Tongue (tissue), 1 donor: ENCODE measurements at regions not wholly inside any gene's neighbourhood (a gene's known extent, or its start where the extent isn't known, plus 50 kb on each side); places are given as distances from the start of the nearest gene placed in this dataset.

Experiments used
- DNase-seq: peaks from one replicate; pipeline ENCODE4 v3.0.0-alpha.2; 2015

DNA sequence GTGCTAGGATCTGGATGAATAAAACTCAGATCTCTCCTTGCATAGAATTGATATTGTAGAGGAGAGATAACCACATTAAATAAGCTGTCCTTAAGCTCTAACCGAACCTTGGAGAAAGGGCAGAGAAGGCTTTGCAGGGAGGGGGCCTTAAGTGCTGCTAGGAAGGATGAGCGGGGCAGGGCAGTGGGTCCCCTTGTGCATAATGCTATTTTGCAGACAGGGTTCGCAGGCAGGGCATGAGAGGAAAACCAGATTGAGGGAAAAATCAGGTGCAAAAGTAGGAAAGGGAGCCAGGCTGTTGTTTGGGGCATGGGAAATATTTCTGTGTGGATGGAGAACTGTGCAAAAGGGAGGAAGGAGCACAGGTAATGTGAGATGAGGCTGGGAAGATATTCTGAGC, 383.0 kb upstream of the JARID2 start:
- DNase-seq: no peak

GRCh38 chr6:14863902-14864850, 381.7 kb upstream of the JARID2 start:
- DNase-seq: no peak

DNA sequence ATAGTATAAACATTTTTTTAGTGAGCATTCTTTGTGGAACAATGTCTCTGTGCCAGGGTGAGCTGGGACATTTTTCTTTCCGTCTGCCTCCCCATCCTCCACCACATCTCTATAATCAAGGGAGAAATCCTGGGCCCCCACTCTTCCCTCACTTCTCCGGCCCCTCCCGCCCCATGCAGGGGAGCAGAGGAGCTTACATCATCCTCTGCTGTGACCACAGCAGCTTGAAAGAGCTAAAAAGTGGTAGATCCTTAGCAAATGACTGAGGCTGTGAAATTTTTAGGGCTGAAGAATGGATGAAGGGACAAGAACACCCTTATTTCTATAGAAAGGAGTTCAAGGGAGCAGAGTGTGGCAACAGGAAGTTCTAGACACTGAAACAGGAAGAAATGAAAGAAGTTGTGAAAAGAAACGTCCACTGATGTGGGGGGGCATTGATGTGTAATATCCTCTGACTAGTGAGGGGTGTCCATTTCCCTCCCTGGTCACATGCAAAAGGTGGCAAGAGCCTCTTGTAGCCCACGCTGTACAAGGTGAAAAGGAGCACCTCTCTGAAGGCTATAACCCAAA, 380.3 kb upstream of the JARID2 start:
- DNase-seq: no peak

GRCh38 chr6:14867802-14868201, 378.1 kb upstream of the JARID2 start:
- DNase-seq: no peak

DNA sequence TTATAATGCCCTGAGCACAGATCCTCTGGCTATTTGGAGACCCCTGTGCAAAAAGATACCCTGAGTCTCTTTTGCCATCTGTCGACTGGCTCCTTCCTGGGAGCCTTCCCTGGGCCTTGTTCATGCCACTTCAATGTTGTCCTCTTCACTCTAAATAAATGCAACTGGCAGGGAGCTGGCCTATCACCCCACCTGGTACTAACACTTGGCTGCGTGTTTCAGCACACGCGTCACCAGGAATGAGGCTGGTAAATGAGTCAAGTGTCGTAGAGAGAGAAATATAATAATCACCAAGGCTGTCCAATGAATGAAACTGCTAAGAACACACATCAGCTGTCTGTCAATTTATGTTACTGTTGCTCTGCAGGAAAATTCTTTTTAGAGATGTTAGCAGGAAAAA, 374.6 kb upstream of the JARID2 start:
- peak; percentile 62 for DNase-seq

DNA sequence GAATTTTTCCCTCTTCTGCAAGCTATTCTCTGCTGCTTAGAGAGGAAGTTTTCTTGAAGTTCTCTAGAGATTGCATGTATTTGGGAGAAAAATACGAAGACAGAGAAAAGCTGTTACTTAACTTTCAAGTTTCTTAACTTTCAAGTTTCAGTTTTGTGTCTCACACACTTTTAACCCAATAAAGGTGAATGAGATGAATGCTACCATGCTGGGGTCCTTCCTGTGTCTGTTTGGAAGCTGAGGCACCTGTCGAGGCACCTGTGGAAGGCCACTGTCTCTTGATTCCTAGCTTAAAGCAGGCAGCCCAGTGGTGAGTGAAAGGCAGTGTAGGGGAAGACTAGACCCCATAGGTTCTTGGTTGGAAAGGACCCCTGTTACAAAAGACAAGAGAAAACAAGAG, 372.8 kb upstream of the JARID2 start:
- no peak for DNase-seq

GRCh38 chr6:14873781-14874441, 372.0 kb upstream of the JARID2 start:
- no peak for DNase-seq

DNA sequence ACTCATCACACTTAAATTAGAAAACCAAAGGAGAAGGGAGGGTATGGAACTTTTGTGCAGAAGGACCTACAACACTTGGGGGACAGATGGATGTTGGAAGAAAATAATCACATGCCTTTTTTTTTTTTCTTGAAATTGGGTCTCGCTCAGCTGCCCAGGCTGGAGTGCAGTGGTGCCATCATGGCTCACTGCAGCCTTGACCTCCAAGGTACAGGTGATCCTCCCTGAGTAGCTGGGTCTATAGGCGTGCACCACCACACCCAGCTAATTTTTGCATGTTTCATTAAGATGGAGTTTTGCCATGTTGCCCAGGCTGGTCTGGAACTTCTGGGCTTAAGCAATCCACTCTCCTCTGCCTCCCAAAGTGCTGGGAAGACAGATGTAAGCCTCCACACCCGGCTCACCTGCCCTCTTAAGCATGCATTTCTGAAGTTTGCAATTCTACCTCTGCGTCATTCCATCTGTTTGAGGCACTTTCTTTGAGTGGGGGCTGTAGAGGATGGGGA, 370.8 kb upstream of the JARID2 start:
- DNase-seq: no peak

DNA sequence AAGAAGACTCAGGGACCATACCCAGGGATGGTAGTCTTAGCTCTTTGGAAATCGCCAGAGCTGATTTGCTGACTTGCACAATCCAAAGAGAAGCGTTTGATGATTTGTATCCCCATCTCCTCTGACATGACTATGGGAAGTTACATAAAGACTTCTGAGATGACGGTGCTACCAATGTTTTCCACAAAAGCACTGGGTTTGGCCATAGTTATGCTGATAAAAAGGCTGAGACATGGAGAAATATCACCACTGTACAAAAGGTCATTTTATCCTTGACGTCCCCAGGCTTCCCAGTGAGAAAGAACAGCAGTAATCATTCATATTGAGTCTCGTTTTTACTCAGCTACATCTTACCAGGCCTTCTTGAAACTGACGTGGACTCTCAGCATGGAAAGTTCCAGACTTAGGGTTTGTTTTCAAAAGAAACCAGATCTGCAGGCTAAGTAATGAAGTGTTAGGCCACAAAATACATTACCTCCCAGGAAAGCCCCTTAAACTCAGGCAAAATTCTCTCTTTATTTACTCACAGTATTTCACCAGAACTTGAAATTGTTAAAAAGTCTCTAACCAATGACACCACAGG, 370.3 kb upstream of the JARID2 start:
- DNase-seq: no peak

DNA sequence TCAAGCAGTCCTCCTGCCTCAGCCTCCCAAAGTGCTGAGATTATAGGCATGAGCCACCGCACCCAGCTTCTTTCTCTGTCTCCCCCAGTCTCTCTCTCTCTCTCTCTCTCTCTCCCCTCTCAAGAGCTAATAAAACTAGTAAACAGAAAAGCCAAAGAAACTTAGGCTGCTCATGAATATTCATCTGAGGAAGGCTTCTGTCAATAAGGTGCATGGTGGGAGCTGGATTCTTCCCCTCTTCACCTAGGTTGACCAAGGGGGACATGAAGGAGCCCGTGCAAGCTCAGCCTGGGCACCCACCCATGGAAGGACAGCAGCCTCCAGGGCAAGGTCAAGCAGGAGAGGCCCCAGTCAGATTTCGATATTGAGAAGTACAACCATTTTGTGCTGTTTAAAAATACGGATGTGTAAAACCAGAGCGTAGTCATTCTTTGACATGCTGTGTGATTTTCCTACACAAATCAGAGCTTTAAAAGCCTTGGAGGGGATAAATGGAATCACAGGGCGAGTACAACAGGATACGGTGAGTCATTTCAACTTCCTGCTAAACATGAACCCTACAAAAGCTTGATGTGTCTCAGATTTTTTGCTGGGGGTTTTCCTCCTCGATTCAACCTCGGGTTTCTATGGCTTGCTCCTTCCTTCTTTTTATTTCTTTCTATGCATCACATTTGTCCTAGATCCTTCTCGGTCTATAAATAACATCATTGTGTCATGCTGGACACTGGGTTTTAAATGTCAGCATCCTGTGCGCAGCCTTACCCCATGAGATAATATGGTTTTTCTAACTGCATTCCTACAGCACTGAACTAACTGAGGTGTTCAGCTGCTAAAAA, 368.9 kb upstream of the JARID2 start:
- peak; percentile 50 for DNase-seq

DNA sequence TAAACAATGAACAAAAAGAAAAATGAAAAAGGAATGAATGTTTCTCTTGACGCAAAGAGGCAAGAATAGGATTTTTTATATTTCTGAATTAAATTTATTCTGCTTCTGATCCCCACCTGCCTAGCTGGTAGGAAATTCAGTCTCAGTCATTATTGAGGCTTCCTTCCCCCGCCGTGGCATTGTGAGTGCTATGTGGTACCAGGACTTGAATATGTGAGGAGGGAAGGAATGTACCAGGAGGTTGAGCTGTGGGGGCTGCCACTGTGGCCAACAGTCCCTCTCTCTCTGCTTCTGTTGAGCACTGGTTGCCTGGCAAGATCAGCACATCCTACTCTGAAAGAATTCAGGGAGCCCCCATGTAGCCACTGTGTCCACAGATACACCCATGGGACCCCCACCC, 368.1 kb upstream of the JARID2 start:
- DNase-seq: no peak

GRCh38 chr6:14880052-14880451, 365.8 kb upstream of the JARID2 start:
- no peak for DNase-seq

DNA sequence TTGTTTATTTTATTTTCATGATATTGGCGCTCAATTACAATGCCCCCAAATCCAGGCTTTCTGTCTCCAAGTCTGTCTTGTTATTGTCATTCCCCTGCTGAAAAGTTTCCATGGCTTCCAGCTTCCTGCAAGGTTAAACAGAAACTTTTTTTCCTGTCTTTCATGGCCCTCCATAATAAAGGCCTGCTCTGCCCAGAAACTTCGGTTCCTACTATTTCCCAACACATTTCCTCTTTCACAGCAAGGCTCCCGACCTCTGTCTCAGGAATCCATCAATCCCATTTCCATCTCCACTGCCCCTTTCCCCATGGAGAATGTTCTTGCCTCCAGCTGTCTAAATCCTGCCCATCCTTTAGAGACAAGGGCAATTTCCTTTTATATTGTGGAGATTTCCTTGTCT, 365.2 kb upstream of the JARID2 start:
- DNase-seq: no peak

- DNase-seq: no peak
Observed at GRCh38 chr6:14881398-14881797, 364.5 kb upstream of the JARID2 start.

GRCh38 chr6:14882394-14883026, 363.4 kb upstream of the JARID2 start:
- DNase-seq: peak; percentile 58

- DNase-seq: peak; percentile 78
Observed at GRCh38 chr6:14883921-14884320, 361.9 kb upstream of the JARID2 start.

DNA sequence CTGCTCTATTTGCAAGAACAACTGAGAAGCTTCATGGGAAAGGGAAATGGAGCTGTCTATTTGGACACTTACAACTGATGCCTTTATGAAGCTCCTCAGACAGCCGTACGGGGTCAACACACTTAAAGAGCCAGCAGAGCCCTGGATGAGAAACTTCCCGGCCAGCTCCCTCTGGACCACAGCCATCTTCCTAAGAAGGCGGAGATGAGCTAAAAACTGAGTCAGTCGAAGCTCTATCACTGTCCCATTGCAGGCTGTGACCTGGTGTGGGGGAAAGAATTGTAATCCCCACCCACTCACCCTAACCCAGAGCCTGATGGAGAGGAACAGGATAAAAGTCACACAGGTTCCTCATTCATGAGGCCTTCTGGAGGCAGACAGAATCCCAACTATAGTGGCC, 360.4 kb upstream of the JARID2 start:
- no peak for DNase-seq

GRCh38 chr6:14887181-14887580, 358.7 kb upstream of the JARID2 start:
- DNase-seq: no peak

DNA sequence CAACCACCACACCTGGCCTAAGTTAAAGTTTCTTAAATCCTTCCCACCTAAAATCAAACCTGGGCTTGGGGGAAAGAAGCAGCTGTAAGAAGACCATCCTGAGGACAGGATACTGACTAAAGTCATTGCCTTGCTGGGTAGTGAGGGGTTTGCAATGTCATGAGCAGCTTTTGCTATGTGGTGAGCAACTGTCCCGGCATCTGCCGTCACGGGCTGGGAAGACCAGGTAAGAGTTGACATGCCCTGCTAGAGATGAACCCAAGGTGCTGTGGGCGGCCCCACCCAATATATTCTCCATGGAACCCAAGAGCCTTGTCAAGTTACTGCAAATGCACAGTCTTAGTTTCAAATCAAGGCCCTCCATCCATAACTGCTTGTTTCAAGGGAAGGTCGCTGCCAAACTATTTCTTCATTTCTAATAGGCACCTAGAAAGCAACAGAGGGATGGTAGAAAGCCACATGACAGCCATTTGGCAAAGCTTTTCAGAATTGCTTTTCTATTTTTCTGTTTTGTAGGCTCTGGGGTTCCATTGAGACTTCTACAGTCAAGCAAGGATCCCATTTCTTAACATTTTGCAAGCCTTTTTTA, 357.8 kb upstream of the JARID2 start:
- DNase-seq: no peak

DNA sequence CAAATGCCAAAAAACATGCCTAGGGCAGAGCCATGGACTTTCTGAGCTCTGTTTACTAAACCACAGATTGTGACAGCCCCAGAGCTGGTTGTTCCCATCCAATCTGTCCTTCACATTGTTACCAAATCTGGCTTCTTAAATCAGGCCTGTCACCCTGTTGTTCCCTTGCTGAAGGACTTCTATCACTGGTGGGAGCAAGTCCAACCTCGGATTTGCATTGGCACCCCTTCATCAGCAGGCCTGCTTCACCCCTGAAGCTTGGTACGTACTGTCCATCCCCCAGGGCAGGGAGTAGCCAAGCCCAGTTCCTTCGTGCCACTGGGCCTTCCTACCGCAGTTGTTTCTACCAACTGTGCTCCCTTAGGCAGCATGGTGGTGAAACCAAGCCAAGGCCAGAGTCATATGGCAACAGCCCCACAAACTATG, 357.3 kb upstream of the JARID2 start:
- DNase-seq: no peak

DNA sequence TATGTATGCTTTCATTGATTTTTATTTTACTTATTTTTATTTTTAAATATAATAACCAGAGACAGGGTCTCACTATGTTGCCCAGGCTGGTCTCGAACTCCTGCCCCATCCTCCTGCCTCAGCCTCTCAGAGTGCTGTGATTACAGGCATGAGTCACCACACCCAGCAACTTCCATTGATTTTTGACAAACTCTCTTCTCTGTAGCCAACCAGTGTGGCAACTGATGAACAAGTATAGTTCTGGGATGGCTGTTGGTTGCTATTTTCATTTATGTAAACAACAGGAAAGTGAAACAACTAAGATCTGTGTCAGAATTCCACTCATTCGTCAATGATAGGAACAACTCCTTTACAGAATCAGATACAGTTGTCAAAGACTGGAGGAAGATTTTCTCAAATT, 356.7 kb upstream of the JARID2 start:
- no peak for DNase-seq
